H1 (cell line): ENCODE measurements at regions not wholly inside any gene's neighbourhood (a gene's known extent, or its start where the extent isn't known, plus 50 kb on each side); places are given as distances from the start of the nearest gene placed in this dataset.

Source experiments
- ATF2 ChIP-seq: IDR thresholded peaks from 2 replicates; pipeline ENCODE4 v1.6.1; 2012; ENCODE audit warnings: low read length, inconsistent platforms
- HDAC6 ChIP-seq: IDR thresholded peaks from one replicate; pipeline ENCODE4 v1.7.1; 2012; ENCODE audit warnings: low read depth, mild to moderate bottlenecking, inconsistent platforms, low read length, moderate library complexity
- JUND ChIP-seq: IDR thresholded peaks from 2 replicates; pipeline ENCODE4 v1.6.1; 2011; ENCODE audit warnings: mild to moderate bottlenecking, improper control_type of control experiment, low read length
- PHF8 ChIP-seq: fragments of 200-600 bp; sonication (generic); conservative IDR thresholded peaks from 2 replicates; pipeline ENCODE4 v1.7.1; 2012; ENCODE audit warnings: low read depth, mild to moderate bottlenecking, inconsistent platforms, low read length, moderate library complexity
- POLR2A ChIP-seq, 2 experiments: IDR thresholded peaks; 1 replicate in 1 of 2; 2 replicates in 1 of 2; pipeline ENCODE4 v1.6.1; 2011; ENCODE audit warnings: low read depth in 2 of 2, low read length in 2 of 2, mild to moderate bottlenecking in 2 of 2; ENCODE audit errors: control extremely low read depth in 1 of 2
- POLR2AphosphoS5 ChIP-seq: IDR thresholded peaks from 2 replicates; pipeline ENCODE4 v1.6.1; 2011; ENCODE audit warnings: low read depth, low read length
- SIRT6 ChIP-seq: IDR thresholded peaks from one replicate; pipeline ENCODE4 v1.7.1; 2012; ENCODE audit warnings: low read length, inconsistent platforms
- USF2 ChIP-seq: IDR thresholded peaks from 2 replicates; pipeline ENCODE4 v1.6.1; 2011; ENCODE audit warnings: low read length, improper control_type of control experiment

DNA sequence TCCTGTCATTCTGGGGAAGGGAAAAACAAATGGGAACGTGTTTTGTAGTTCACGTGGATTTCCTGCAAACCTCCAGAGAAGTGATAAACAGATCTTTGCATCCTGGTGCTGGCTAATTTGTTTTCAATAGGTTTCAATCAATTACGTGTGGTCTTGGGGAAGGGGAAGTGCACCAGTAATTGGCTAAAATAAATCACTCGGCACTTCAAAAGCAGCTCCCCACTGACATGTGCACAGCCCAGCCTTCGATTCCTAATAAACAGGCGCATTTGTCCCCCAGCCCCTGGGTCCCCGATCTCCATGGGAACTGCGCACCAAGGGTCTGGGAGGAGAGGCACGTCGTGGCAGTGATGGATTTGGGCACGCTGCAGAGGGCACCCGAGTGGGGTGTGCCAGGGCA lies 112.9 kb upstream of the GSE1 start:
- TF ChIP-seq POLR2A (IDR thresholded peaks at IDR 0.05; ENCODE audit: control extremely low read depth in 1 of 2, low read depth in 2 of 2, low read length in 2 of 2) (no peak), POLR2AphosphoS5 (no peak), HDAC6 (no peak), SIRT6 (no peak), USF2 (no peak), JUND (no peak), PHF8 (no peak), ATF2 (no peak)
